H1 (cell line): ENCODE measurements at regions not wholly inside any gene's neighbourhood (a gene's known extent, or its start where the extent isn't known, plus 50 kb on each side); places are given as distances from the start of the nearest gene placed in this dataset.

ENCODE experiments used
- CTCF ChIA-PET: fragments of 300-600 bp; sonication (Branson Sonifier 250); formaldehyde crosslinking; loops from one replicate; lab custom pipeline; 2021; ENCODE audit not compliant: partially characterized antibody; lab: Charles Lee
- POLR2A ChIA-PET: fragments of 300-600 bp; sonication (Branson Sonifier 250); formaldehyde crosslinking; loops from one replicate; lab custom pipeline; 2021; ENCODE audit warnings: inconsistent platforms; ENCODE audit not compliant: partially characterized antibody; lab: Charles Lee
- DNase-seq, 2 experiments: peaks; one replicate each; pipeline versions ENCODE4 v3.0.0 to v3.0.0-alpha.2; 2010 to 2022; ENCODE audit warnings: low spot score in 2 of 2, low read depth in 1 of 2, mixed read lengths in 1 of 2
- FAIRE-seq: peaks from 2 replicates; lab custom pipeline; 2011; peaks lifted over from hg19 to GRCh38; lab: Jason Lieb, UNC
- H2AFZ ChIP-seq: 2 replicates; pipeline ENCODE4 v1.8.1; 2012; ENCODE audit warnings: low read length, inconsistent platforms
- H2AK5ac ChIP-seq: 2 replicates; pipeline ENCODE4 v1.6.1; 2013; ENCODE audit warnings: low read depth, low read length
- H2BK120ac ChIP-seq: replicated peaks from 2 replicates; pipeline ENCODE3; 2013; ENCODE audit warnings: low read depth, low read length, inconsistent platforms
- H2BK12ac ChIP-seq: 2 replicates; pipeline ENCODE4 v1.6.1; 2013; ENCODE audit warnings: low read depth, low read length
- H2BK15ac ChIP-seq: 2 replicates; pipeline ENCODE4 v1.6.1; 2013; ENCODE audit warnings: low read length
- H2BK20ac ChIP-seq: 2 replicates; pipeline ENCODE4 v1.6.1; 2013; ENCODE audit warnings: low read length
- H2BK5ac ChIP-seq: 2 replicates; pipeline ENCODE4 v1.6.1; 2013; ENCODE audit warnings: low read depth, low read length
- H3K14ac ChIP-seq: 2 replicates; pipeline ENCODE4 v1.6.1; 2013; ENCODE audit warnings: inconsistent platforms; ENCODE audit not compliant: insufficient read length
- H3K18ac ChIP-seq: 2 replicates; pipeline ENCODE4 v1.6.1; 2013; ENCODE audit warnings: low read length; ENCODE audit errors: extremely low read depth
- H3K23ac ChIP-seq: 2 replicates; pipeline ENCODE4 v1.6.1; 2013; ENCODE audit warnings: inconsistent platforms; ENCODE audit not compliant: insufficient read length
- H3K23me2 ChIP-seq: 2 replicates; pipeline ENCODE4 v1.6.1; 2013; ENCODE audit warnings: low read depth, low read length
- H3K27ac ChIP-seq: 2 replicates; pipeline ENCODE4 v1.6.1; 2011; ENCODE audit warnings: low read depth, low read length, inconsistent platforms
- H3K27me3 ChIP-seq, 4 experiments: replicated peaks in 1 of 4; 1 replicate in 1 of 4; 2 replicates in 3 of 4; pipeline versions ENCODE4 v1.6.1 to v1.8.1; 2011 to 2013; ENCODE audit warnings: low read length in 3 of 4, mild to moderate bottlenecking in 3 of 4, inconsistent platforms in 2 of 4, mixed read lengths in 2 of 4, moderate library complexity in 1 of 4; ENCODE audit not compliant: control insufficient read depth in 3 of 4, insufficient read depth in 3 of 4; ENCODE audit errors: extremely low read depth in 1 of 4
- H3K36me3 ChIP-seq, 4 experiments: 2 replicates each; pipeline versions ENCODE4 v1.6.1 to v1.8.1; 2011 to 2013; ENCODE audit warnings: mild to moderate bottlenecking in 4 of 4, low read length in 3 of 4, moderate library complexity in 2 of 4, control low read depth in 1 of 4, inconsistent platforms in 1 of 4; ENCODE audit not compliant: insufficient read depth in 4 of 4, control insufficient read depth in 2 of 4
- H3K4ac ChIP-seq: replicated peaks from 2 replicates; pipeline ENCODE3; 2013; ENCODE audit warnings: low read length, low read depth, mixed read lengths, inconsistent platforms; ENCODE audit not compliant: insufficient read length
- H3K4me1 ChIP-seq, 4 experiments: replicated peaks in 1 of 4; 1 replicate in 1 of 4; 2 replicates in 3 of 4; pipeline versions ENCODE4 v1.6.1 to v1.8.1; 2011 to 2013; ENCODE audit warnings: low read length in 3 of 4, inconsistent platforms in 2 of 4, mixed read lengths in 1 of 4; ENCODE audit not compliant: insufficient read depth in 4 of 4, control insufficient read depth in 3 of 4
- H3K4me2 ChIP-seq, 2 experiments: 2 replicates each; pipeline versions ENCODE4 v1.6.1 to v1.8.1; 2011 to 2013; ENCODE audit warnings: low read depth in 2 of 2, low read length in 2 of 2, control low read depth in 1 of 2, inconsistent platforms in 1 of 2, mild to moderate bottlenecking in 1 of 2; ENCODE audit not compliant: insufficient read depth in 1 of 2
- H3K4me3 ChIP-seq, 4 experiments: fragments of 200-600, 300-600 bp in 1 of 4; sonication (generic), shearing (Covaris generic), sonication (Bioruptor Twin) in 1 of 4; 2 replicates each; pipeline versions ENCODE4 v1.5.1 to v1.8.1; 2011 to 2016; ENCODE audit warnings: low read length in 4 of 4, low read depth in 3 of 4, control low read depth in 2 of 4, inconsistent platforms in 2 of 4, mild to moderate bottlenecking in 2 of 4, mixed read lengths in 1 of 4, moderate library complexity in 1 of 4; ENCODE audit not compliant: insufficient read depth in 2 of 4; ENCODE audit errors: extremely low read depth in 1 of 4
- H3K56ac ChIP-seq: replicated peaks from 2 replicates; pipeline ENCODE3; 2013; ENCODE audit warnings: low read depth, mild to moderate bottlenecking, mixed read lengths, low read length, inconsistent platforms; ENCODE audit not compliant: insufficient read length
- H3K79me1 ChIP-seq: 2 replicates; pipeline ENCODE4 v1.6.1; 2013; ENCODE audit warnings: low read depth, low read length, control low read depth
- H3K79me2 ChIP-seq, 2 experiments: 2 replicates each; pipeline versions ENCODE4 v1.6.1 to v1.8.1; 2012 to 2013; ENCODE audit warnings: low read length in 2 of 2, mild to moderate bottlenecking in 2 of 2, inconsistent platforms in 1 of 2; ENCODE audit not compliant: insufficient read depth in 2 of 2, control insufficient read depth in 1 of 2
- H3K9ac ChIP-seq, 4 experiments: replicated peaks in 1 of 4; 1 replicate in 1 of 4; 2 replicates in 3 of 4; pipeline versions ENCODE4 v1.6.1 to v1.8.1; 2011 to 2013; ENCODE audit warnings: low read depth in 3 of 4, low read length in 3 of 4, control low read depth in 2 of 4, mild to moderate bottlenecking in 2 of 4, moderate library complexity in 2 of 4, inconsistent platforms in 1 of 4; ENCODE audit errors: extremely low read depth in 1 of 4
- H3K9me3 ChIP-seq, 2 experiments: 2 replicates each; pipeline versions ENCODE4 v1.6.1 to v1.8.1; 2012 to 2013; ENCODE audit warnings: mild to moderate bottlenecking in 2 of 2, moderate library complexity in 2 of 2, control low read depth in 1 of 2, inconsistent platforms in 1 of 2, low read depth in 1 of 2, low read length in 1 of 2, mixed read lengths in 1 of 2; ENCODE audit not compliant: insufficient read depth in 2 of 2
- H4K20me1 ChIP-seq, 2 experiments: replicated peaks in 1 of 2; 2 replicates each; pipeline versions ENCODE3 to v1.8.1; 2011 to 2013; ENCODE audit warnings: inconsistent platforms in 2 of 2, low read length in 2 of 2, mild to moderate bottlenecking in 1 of 2; ENCODE audit not compliant: insufficient read depth in 2 of 2, control insufficient read depth in 1 of 2
- H4K5ac ChIP-seq: 2 replicates; pipeline ENCODE4 v1.6.1; 2013; ENCODE audit warnings: low read length, low read depth, mixed read lengths, inconsistent platforms; ENCODE audit not compliant: insufficient read length
- H4K8ac ChIP-seq: 2 replicates; pipeline ENCODE4 v1.8.0; 2013; ENCODE audit warnings: mild to moderate bottlenecking, moderate library complexity, low read length, inconsistent platforms; ENCODE audit not compliant: insufficient read depth; ENCODE audit errors: extremely low read depth
- H4K91ac ChIP-seq: replicated peaks from 2 replicates; pipeline ENCODE3; 2013; ENCODE audit warnings: low read length, mixed read lengths, inconsistent platforms; ENCODE audit not compliant: insufficient read length
- ASH2L ChIP-seq: fragments of 200-600, 300-600 bp; sonication (generic); IDR thresholded peaks from one replicate; pipeline ENCODE4 v1.7.1; 2017; ENCODE audit warnings: low read length
- BACH1 ChIP-seq: IDR thresholded peaks from 2 replicates; pipeline ENCODE4 v1.6.1; 2012; ENCODE audit warnings: low read length, improper control_type of control experiment
- ZNF274 ChIP-seq: IDR thresholded peaks from 2 replicates; pipeline ENCODE4 v1.7.0; 2012; ENCODE audit warnings: low read length, borderline replicate concordance; ENCODE audit errors: extremely low read depth
- WGBS, 2 experiments: shearing (Covaris generic) in 1 of 2; methylation state at CpG; one replicate each; pipeline versions ENCODE4 v1.1.6 to v1.1.7; 2013 to 2015; ENCODE audit warnings: low lambda C conversion rate in 2 of 2, mixed read lengths in 2 of 2, inconsistent platforms in 1 of 2, low coverage in 1 of 2, missing lambda C conversion rate in 1 of 2; ENCODE audit not compliant: insufficient replicate concordance in 2 of 2, insufficient coverage in 1 of 2, insufficient read length in 1 of 2; ENCODE audit errors: extremely low coverage in 1 of 2, missing lambda C conversion rate in 1 of 2; 5-methylcytosine and 5-hydroxymethylcytosine counted together
- TF ChIP-seq, protein P1 (sequence below): IDR thresholded peaks from 2 replicates; pipeline ENCODE4 v1.6.1; 2011; ENCODE audit warnings: low read depth, mild to moderate bottlenecking, low read length; ENCODE audit not compliant: insufficient read depth

DNA sequence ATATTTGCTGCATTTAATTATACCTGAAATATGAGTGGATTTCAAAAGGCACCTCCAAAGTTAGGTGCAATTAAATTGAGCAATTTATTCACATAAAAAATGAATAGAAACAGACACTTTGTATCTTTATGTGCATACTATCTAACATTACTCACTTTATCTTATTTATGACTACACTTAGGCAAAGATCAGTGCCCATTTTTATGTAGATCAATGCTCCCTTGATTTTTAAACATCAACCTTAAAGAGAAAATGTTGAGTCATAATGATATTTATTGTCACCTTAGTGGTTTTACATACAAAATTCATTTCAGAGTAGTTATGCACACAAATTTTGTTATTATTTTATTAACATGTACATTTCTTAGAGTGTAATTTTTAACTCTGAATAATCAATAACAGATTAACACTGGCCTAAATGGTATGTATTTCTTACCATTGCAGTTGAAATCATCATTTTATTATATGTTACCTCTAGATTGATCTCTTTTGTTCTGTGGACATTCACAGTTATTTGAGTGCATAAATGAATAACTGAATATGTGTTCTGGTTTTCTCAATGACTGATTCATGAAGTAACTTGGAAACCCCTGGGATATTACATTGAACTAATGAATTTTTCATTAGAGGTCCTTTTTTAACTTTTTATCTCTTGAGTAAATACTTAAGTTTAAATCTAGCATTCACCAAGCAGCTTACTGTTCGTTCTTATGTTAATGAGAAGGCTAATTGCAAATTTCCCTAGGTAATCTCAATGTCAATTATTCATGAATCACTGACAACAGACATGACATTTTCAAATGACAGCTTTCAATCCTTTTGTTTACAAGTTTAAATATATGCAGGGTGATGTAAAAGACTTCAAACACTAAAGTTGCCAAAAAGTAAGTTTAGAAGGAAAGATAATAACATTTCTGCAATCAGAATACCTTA lies 1182.0 kb upstream of the PABPC4L start:
- Histone ChIP-seq H3K56ac (no peak overlapping the region), H4K20me1 (no peaks in the 10 kb centered on the region), H3K9me3 (0 out of 4 replicates have a peak, but pooled peaks cover 0 to 2% of the 10 kb centered on the region in 2 experiments), H2BK20ac (no peak overlapping the region), H3K9ac (no peak overlapping the region), H3K4ac (no peak overlapping the region), H3K4me1 (peaks cover 0 to 16% (median 3%) of the 10 kb centered on the region in 4 experiments; a peak in 3 of 7 replicates), H3K14ac (no peak overlapping the region), H3K27ac (no peak overlapping the region), H3K18ac (no peak overlapping the region; the same call in 1 of the 2 replicates), H3K4me2 (no peak overlapping the region; a peak in 1 of 4 replicates), H4K8ac (no peak overlapping the region), H2BK15ac (no peak overlapping the region), H4K5ac (peak overlapping the region; percentile 93), H2BK5ac (no peak overlapping the region), H3K23ac (no peak overlapping the region), H3K4me3 (peak overlapping the region in 1 of 4 experiments; percentile 8; a peak in 1 of 8 replicates), H3K27me3 (no peaks in the 10 kb centered on the region), H3K36me3 (peaks cover 0 to 3% (median 0%) of the 10 kb centered on the region in 4 experiments; a peak in 1 of 8 replicates), H3K23me2 (no peaks in the 10 kb centered on the region; the same call in 1 of the 2 replicates), H2AK5ac (no peak overlapping the region), H3K79me2 (no peaks in the 10 kb centered on the region), H3K79me1 (no peaks in the 10 kb centered on the region), H2BK12ac (no peak overlapping the region), H4K91ac (no peak overlapping the region), H2AFZ (no peak overlapping the region), H2BK120ac (no peak overlapping the region)
- TF ChIP-seq BACH1 (no peak), ZNF274 (no peak), ASH2L (no peak)
- TF ChIP-seq, protein P1, sequence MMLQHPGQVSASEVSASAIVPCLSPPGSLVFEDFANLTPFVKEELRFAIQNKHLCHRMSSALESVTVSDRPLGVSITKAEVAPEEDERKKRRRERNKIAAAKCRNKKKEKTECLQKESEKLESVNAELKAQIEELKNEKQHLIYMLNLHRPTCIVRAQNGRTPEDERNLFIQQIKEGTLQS: no peak
- no peak for FAIRE-seq
- ChIA-PET POLR2A (no interaction called here), CTCF (no interaction called here)
- DNase-seq: no peak
- WGBS, 2 experiments: 21% methylated on average over 1 of the region's 1 CpG; no CpG with 5 or more reads in 1 of the 2 experiments
